Nephron progenitor cell (in vitro differentiated cells): ENCODE measurements at regions not wholly inside any gene's neighbourhood (a gene's known extent, or its start where the extent isn't known, plus 50 kb on each side); places are given as distances from the start of the nearest gene placed in this dataset.

ENCODE experiments used
- DNase-seq: peaks from one replicate; pipeline ENCODE4 v3.0.0; 2021
- H3K27ac Mint-ChIP-seq: 2 replicates; pipeline ENCODE4 v1.8.0; 2021; ENCODE audit warnings: mild to moderate bottlenecking, moderate library complexity, mixed read lengths
- H3K27me3 Mint-ChIP-seq: 2 replicates; pipeline ENCODE4 v1.8.0; 2021; ENCODE audit warnings: mild to moderate bottlenecking, low read depth, mixed read lengths; ENCODE audit not compliant: poor library complexity
- H3K36me3 Mint-ChIP-seq: 2 replicates; pipeline ENCODE4 v1.8.0; 2021; ENCODE audit warnings: low read depth, mixed read lengths
- H3K4me1 Mint-ChIP-seq: 2 replicates; pipeline ENCODE4 v1.8.0; 2021; ENCODE audit warnings: mixed read lengths
- H3K4me3 Mint-ChIP-seq: 2 replicates; pipeline ENCODE4 v1.8.0; 2021; ENCODE audit warnings: mild to moderate bottlenecking, moderate library complexity, mixed read lengths
- H3K9me3 Mint-ChIP-seq: 2 replicates; pipeline ENCODE4 v1.8.0; 2021; ENCODE audit warnings: mild to moderate bottlenecking, moderate library complexity, mixed read lengths
- CTCF ChIP-seq: fragments of 200-600 bp; sonication (generic); IDR thresholded peaks from 2 replicates; pipeline ENCODE4 v1.5.0; 2021; ENCODE audit warnings: antibody characterized with exemption

DNA sequence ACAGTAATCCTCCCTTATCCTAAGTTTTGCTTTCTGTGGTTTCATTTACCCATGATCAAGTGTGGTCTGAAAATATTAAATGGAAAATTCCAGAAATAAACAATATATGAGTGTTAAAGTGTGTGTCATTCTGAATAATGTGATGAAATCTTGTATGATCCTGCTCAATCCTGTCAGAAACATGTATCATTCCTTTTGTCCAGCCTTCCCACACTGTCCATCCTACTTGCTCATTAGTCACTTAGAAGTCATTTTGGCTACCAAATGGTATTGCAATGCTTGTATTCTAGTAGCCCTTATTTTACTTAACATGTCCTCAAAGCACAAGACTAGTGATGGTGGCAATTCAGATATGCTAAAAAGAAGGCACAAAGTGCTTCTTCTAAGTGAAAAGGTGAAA is 1211.2 kb upstream of the SORCS1 start:
- H3K27ac Mint-ChIP-seq, result no peak overlapping the region
- no peak for DNase-seq
- peaks cover 11% of the 10 kb centered on the region for H3K27me3 Mint-ChIP-seq
- no peak for TF ChIP-seq CTCF
- H3K36me3 Mint-ChIP-seq, result no peaks in the 10 kb centered on the region
- H3K9me3 Mint-ChIP-seq, result peaks cover 14% of the 10 kb centered on the region
- H3K4me3 Mint-ChIP-seq, result no peak overlapping the region
- no peaks in the 10 kb centered on the region for H3K4me1 Mint-ChIP-seq

DNA sequence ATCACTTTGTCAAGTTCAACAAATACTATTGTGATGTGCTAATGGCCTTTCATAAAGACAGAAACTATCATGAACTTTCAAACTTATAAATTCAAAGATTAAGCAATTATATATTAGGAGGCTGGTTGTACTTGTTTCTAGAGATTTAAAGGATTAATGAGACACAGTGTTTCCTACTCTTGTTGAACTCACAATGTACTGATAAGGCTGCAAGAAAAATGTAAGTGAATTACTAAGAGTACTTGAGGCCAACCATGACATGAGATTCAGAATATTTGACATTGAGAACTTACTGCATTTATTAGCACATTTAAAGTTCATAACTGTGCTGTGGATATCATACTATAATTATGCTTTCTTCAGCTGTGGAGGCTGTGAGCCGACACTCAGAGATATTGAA is 1210.5 kb upstream of the SORCS1 start:
- no peak for DNase-seq
- no peak overlapping the region for H3K27ac Mint-ChIP-seq
- H3K27me3 Mint-ChIP-seq, result peaks cover 11% of the 10 kb centered on the region
- H3K4me3 Mint-ChIP-seq, result no peak overlapping the region
- no peak for TF ChIP-seq CTCF
- H3K4me1 Mint-ChIP-seq, result no peaks in the 10 kb centered on the region
- H3K36me3 Mint-ChIP-seq, result no peaks in the 10 kb centered on the region
- peaks cover 14% of the 10 kb centered on the region for H3K9me3 Mint-ChIP-seq

GRCh38 chr10:108365541-108365940 is 1201.0 kb upstream of the SORCS1 start:
- H3K4me1 Mint-ChIP-seq, result peaks cover 8% of the 10 kb centered on the region
- H3K9me3 Mint-ChIP-seq, result no peaks in the 10 kb centered on the region
- no peak for TF ChIP-seq CTCF
- no peaks in the 10 kb centered on the region for H3K36me3 Mint-ChIP-seq
- H3K27ac Mint-ChIP-seq, result no peak overlapping the region
- no peaks in the 10 kb centered on the region for H3K27me3 Mint-ChIP-seq
- no peak overlapping the region for H3K4me3 Mint-ChIP-seq
- DNase-seq, result no peak

- DNase-seq, result no peak
- Mint-ChIP-seq H3K27ac (no peak overlapping the region), H3K4me1 (peaks cover 8% of the 10 kb centered on the region), H3K27me3 (no peaks in the 10 kb centered on the region), H3K36me3 (no peaks in the 10 kb centered on the region), H3K9me3 (no peaks in the 10 kb centered on the region), H3K4me3 (no peak overlapping the region)
- no peak for TF ChIP-seq CTCF
Measured at GRCh38 chr10:108363576-108363975, 1199.1 kb upstream of the SORCS1 start.

DNA sequence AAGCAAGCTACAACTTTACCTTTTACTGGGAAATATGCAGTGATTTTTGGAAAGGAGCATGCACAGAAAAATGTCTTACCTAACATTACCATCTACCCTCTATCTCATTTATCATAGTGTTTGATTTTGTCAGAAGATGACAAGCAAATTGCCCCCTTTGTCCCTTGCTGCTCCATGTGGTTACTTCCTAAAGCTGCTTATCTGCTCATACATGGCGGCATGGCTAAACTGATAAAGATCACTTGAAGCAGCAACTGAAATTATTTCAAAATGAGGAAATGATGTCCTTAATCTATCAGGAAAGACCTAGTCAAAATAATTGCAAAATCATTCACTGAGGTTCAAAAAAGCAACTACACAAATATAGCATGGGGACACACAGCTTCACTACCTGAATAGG is 1198.5 kb upstream of the SORCS1 start:
- Mint-ChIP-seq H3K4me1 (peaks cover 8% of the 10 kb centered on the region), H3K36me3 (no peaks in the 10 kb centered on the region), H3K27ac (no peak overlapping the region), H3K4me3 (no peak overlapping the region), H3K9me3 (no peaks in the 10 kb centered on the region), H3K27me3 (no peaks in the 10 kb centered on the region)
- no peak for DNase-seq
- no peak for TF ChIP-seq CTCF

DNA sequence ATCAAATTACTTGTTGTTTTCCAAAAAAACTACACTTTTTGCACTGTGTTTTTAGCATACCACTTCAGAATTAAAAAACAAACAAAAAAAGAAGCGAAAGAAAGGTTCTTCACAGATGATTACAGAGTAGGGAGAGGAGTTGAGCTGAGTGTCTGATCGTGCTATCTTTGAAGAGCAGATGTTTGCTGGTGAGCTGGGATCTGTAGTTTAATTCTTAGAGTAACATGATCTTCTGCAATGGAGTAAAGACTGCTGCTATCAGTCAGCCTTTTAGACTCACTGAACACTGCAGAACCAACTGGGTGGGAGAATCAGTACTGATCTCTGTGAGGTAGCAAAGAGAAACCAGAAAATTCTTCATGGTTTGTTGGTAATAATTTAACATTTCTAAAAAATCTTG is 1197.8 kb upstream of the SORCS1 start:
- no peak for DNase-seq
- H3K27me3 Mint-ChIP-seq, result no peaks in the 10 kb centered on the region
- no peak overlapping the region for H3K27ac Mint-ChIP-seq
- TF ChIP-seq CTCF, result no peak
- H3K4me3 Mint-ChIP-seq, result no peak overlapping the region
- H3K36me3 Mint-ChIP-seq, result no peaks in the 10 kb centered on the region
- H3K4me1 Mint-ChIP-seq, result peaks cover 8% of the 10 kb centered on the region
- H3K9me3 Mint-ChIP-seq, result no peaks in the 10 kb centered on the region
